ENCODE measurements at regions not wholly inside any gene's neighbourhood (a gene's known extent, or its start where the extent isn't known, plus 50 kb on each side); places are given as distances from the start of the nearest gene placed in this dataset.

GRCh38 chr1:189500778-189501177, 976.9 kb downstream of the BRINP3 start:
- Histone ChIP-seq H3K9ac (ENCODE audit: low read depth in 1 of 2, low read length in 2 of 2) (no peak overlapping the region), H3K36me3 (ENCODE audit: control insufficient read depth in 4 of 4, insufficient read depth in 3 of 4, low read depth in 1 of 4, low read length in 3 of 4) (no peaks in the 10 kb centered on the region), H3K9me3 (ENCODE audit: control insufficient read depth in 4 of 4, low read length in 3 of 4) (peaks cover 0 to 2% (median 0%) of the 10 kb centered on the region in 4 donors), H3K27ac (ENCODE audit: low read depth in 1 of 2, low read length in 2 of 2) (no peak overlapping the region), H3K27me3 (ENCODE audit: control insufficient read depth in 4 of 4, insufficient read depth in 4 of 4, low read length in 3 of 4) (no peaks in the 10 kb centered on the region), H3K4me3 (ENCODE audit: low read depth in 1 of 3, low read length in 3 of 3) (no peak overlapping the region), H3K4me1 (ENCODE audit: control insufficient read depth in 4 of 4, insufficient read depth in 4 of 4, low read length in 3 of 4) (no peaks in the 10 kb centered on the region)
- TF ChIP-seq RXRA (IDR thresholded peaks at IDR 0.05) (no peak), EGR1 (IDR thresholded peaks at IDR 0.05; ENCODE audit: low read depth in 2 of 2) (no peak)
- WGBS: 77% methylated on average over 2 of the region's 2 CpGs
- no peak for DNase-seq (ENCODE audit: low spot score)

DNA sequence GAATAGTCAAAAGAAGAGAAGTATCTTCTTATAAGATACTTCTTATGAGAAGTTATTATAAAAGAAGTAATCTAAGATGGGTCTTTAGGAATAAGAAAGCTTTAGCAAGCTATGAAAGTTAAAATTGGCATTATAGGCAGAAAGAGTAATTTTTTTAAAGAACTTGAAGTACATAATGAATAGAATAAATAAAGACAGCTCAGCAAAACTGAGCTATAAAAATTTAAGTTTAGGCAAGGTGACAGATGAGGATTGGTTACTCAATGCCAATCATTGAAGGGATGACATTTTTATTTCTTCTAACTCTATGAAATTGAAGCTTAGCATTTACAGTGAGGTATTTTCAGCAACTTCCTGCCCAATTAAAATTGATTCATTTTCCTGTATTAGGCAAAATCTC, 966.8 kb downstream of the BRINP3 start:
- DNase-seq (ENCODE audit: low spot score): no peak
- H3K36me3 ChIP-seq (ENCODE audit: control insufficient read depth in 4 of 4, insufficient read depth in 3 of 4, low read depth in 1 of 4, low read length in 3 of 4): no peaks in the 10 kb centered on the region
- peaks cover 0 to 2% (median 0%) of the 10 kb centered on the region in 4 donors for H3K27me3 ChIP-seq (ENCODE audit: control insufficient read depth in 4 of 4, insufficient read depth in 4 of 4, low read length in 3 of 4)
- H3K9me3 ChIP-seq (ENCODE audit: control insufficient read depth in 4 of 4, low read length in 3 of 4): no peaks in the 10 kb centered on the region
- no peak overlapping the region for H3K27ac ChIP-seq (ENCODE audit: low read depth in 1 of 2, low read length in 2 of 2)
- H3K4me1 ChIP-seq (ENCODE audit: control insufficient read depth in 4 of 4, insufficient read depth in 4 of 4, low read length in 3 of 4): no peaks in the 10 kb centered on the region
- H3K9ac ChIP-seq (ENCODE audit: low read depth in 1 of 2, low read length in 2 of 2): no peak overlapping the region
- TF ChIP-seq YY1 (IDR thresholded peaks at IDR 0.05) (no peak), RAD21 (IDR thresholded peaks at IDR 0.05) (no peak), FOXA2 (IDR thresholded peaks at IDR 0.05) (no peak), ATF3 (IDR thresholded peaks at IDR 0.05) (no peak), HNF4G (IDR thresholded peaks at IDR 0.05) (no peak)
- H3K4me3 ChIP-seq (ENCODE audit: low read depth in 1 of 3, low read length in 3 of 3): no peak overlapping the region

GRCh38 chr1:189513091-189513490, 964.6 kb downstream of the BRINP3 start:
- no peak overlapping the region for H3K27ac ChIP-seq (ENCODE audit: low read depth in 1 of 2, low read length in 2 of 2)
- DNase-seq (ENCODE audit: low spot score): no peak
- TF ChIP-seq JUND (IDR thresholded peaks at IDR 0.05) (no peak), HNF4G (IDR thresholded peaks at IDR 0.05) (no peak), RAD21 (IDR thresholded peaks at IDR 0.05) (no peak), GABPA (IDR thresholded peaks at IDR 0.05 in 1 of 2, conservative IDR thresholded peaks at IDR 0.05 in 1 of 2) (no peak), HNF4A (conservative IDR thresholded peaks at IDR 0.05) (no peak), RXRA (IDR thresholded peaks at IDR 0.05) (no peak), YY1 (IDR thresholded peaks at IDR 0.05) (no peak), NR2F2 (IDR thresholded peaks at IDR 0.05) (no peak), FOXA2 (IDR thresholded peaks at IDR 0.05) (no peak), CTCF (IDR thresholded peaks at IDR 0.05; ENCODE audit: low read depth, low read length, missing input control) (no peak), SP1 (IDR thresholded peaks at IDR 0.05) (no peak), FOXA1 (IDR thresholded peaks at IDR 0.05) (no peak)
- TF ChIP-seq, protein P1, sequence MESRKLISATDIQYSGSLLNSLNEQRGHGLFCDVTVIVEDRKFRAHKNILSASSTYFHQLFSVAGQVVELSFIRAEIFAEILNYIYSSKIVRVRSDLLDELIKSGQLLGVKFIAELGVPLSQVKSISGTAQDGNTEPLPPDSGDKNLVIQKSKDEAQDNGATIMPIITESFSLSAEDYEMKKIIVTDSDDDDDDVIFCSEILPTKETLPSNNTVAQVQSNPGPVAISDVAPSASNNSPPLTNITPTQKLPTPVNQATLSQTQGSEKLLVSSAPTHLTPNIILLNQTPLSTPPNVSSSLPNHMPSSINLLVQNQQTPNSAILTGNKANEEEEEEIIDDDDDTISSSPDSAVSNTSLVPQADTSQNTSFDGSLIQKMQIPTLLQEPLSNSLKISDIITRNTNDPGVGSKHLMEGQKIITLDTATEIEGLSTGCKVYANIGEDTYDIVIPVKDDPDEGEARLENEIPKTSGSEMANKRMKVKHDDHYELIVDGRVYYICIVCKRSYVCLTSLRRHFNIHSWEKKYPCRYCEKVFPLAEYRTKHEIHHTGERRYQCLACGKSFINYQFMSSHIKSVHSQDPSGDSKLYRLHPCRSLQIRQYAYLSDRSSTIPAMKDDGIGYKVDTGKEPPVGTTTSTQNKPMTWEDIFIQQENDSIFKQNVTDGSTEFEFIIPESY (IDR thresholded peaks at IDR 0.05): no peak
- H3K9me3 ChIP-seq (ENCODE audit: control insufficient read depth in 4 of 4, low read length in 3 of 4): no peaks in the 10 kb centered on the region
- no peak overlapping the region for H3K4me3 ChIP-seq (ENCODE audit: low read depth in 1 of 3, low read length in 3 of 3)
- H3K27me3 ChIP-seq (ENCODE audit: control insufficient read depth in 4 of 4, insufficient read depth in 4 of 4, low read length in 3 of 4): peaks cover 0 to 2% (median 0%) of the 10 kb centered on the region in 4 donors
- no peaks in the 10 kb centered on the region for H3K4me1 ChIP-seq (ENCODE audit: control insufficient read depth in 4 of 4, insufficient read depth in 4 of 4, low read length in 3 of 4)
- no peaks in the 10 kb centered on the region for H3K36me3 ChIP-seq (ENCODE audit: control insufficient read depth in 4 of 4, insufficient read depth in 3 of 4, low read depth in 1 of 4, low read length in 3 of 4)
- H3K9ac ChIP-seq (ENCODE audit: low read depth in 1 of 2, low read length in 2 of 2): no peak overlapping the region
- 77% methylated on average over 6 of the region's 6 CpGs for WGBS

Measured in liver (tissue), 8 donors.